HFF-Myc (cell line): ENCODE measurements at regions not wholly inside any gene's neighbourhood (a gene's known extent, or its start where the extent isn't known, plus 50 kb on each side); places are given as distances from the start of the nearest gene placed in this dataset.

Experiments
- DNase-seq: peaks from one replicate; pipeline ENCODE4 v3.0.0-alpha.2; 2011; ENCODE audit warnings: low read depth; ENCODE audit errors: extremely low read depth
- H3K4me3 ChIP-seq: replicated peaks from 2 replicates; pipeline ENCODE4 v1.5.1; 2011; ENCODE audit warnings: low read depth, mild to moderate bottlenecking, control low read depth, low read length
- CTCF ChIP-seq: IDR thresholded peaks from 2 replicates; pipeline ENCODE4 v1.5.1; 2012; ENCODE audit warnings: mild to moderate bottlenecking, low read depth, low read length, control low read depth; ENCODE audit errors: missing control alignments

GRCh38 chr7:124449896-124450295 lies 315.7 kb downstream of the GPR37 start:
- DNase-seq = no peak
- no peak overlapping the region for H3K4me3 ChIP-seq
- TF ChIP-seq CTCF = no peak

- no peak for TF ChIP-seq CTCF
- no peak overlapping the region for H3K4me3 ChIP-seq
- no peak for DNase-seq
These were observed 320.7 kb downstream of the GPR37 start for GRCh38 chr7:124444696-124445480.

GRCh38 chr7:124443762-124444161 lies 321.8 kb downstream of the GPR37 start:
- H3K4me3 ChIP-seq = no peak overlapping the region
- TF ChIP-seq CTCF = no peak
- DNase-seq = no peak

GRCh38 chr7:124440081-124440480 lies 325.5 kb downstream of the GPR37 start:
- H3K4me3 ChIP-seq = no peak overlapping the region
- no peak for DNase-seq
- TF ChIP-seq CTCF = no peak

- DNase-seq = no peak
- no peak for TF ChIP-seq CTCF
- no peak overlapping the region for H3K4me3 ChIP-seq
These were observed 333.5 kb downstream of the GPR37 start for GRCh38 chr7:124432009-124432578.

- no peak overlapping the region for H3K4me3 ChIP-seq
- TF ChIP-seq CTCF = no peak
- DNase-seq = no peak
These were observed 335.7 kb downstream of the GPR37 start for GRCh38 chr7:124429923-124430322.

GRCh38 chr7:124428781-124429180 lies 336.8 kb downstream of the GPR37 start:
- H3K4me3 ChIP-seq = no peak overlapping the region
- DNase-seq = no peak
- no peak for TF ChIP-seq CTCF
